ENCODE measurements at regions not wholly inside any gene's neighbourhood (a gene's known extent, or its start where the extent isn't known, plus 50 kb on each side); places are given as distances from the start of the nearest gene placed in this dataset.

DNA sequence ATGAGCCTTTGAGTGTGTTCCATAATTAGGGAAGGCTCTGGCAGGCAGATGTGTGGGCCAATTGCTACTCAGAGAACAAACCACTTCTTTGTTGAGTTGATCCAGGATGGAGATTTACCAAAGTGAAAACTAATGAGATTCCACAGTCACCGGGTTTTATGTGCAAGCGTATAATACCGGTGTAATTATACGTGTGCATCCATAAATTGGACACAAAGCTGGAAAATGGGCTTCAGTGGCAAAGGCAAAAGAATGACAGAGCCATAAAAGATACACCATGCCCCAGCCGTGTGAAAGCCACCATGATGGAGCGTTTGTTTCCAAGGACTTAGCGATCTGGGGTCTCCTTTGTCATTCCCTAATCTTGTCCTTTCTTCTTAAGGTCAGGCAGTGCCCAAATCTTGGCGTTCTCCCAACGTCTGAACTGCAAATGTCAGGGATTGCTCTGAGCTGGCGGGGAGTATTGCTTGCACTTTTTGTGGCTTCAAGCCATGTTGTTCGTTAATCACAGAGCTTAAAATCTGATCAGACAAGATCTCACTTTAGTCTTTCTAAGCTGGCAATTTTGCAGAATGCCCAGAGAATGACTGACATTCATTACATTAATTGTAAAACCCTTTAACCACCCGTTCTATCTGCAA is 70.1 kb downstream of the NPTX2 start:
- FAIRE-seq: no peak
- TF ChIP-seq CTCF (IDR thresholded peaks at IDR 0.05; ENCODE audit: insufficient read depth, low read length, severe bottlenecking): no peak
- no peak for DNase-seq (ENCODE audit: low read depth)
- H3K27me3 ChIP-seq (ENCODE audit: control insufficient read depth, insufficient read depth, low read length): no peaks in the 10 kb centered on the region
- H3K36me3 ChIP-seq (ENCODE audit: control insufficient read depth, insufficient read depth, low read length): no peaks in the 10 kb centered on the region
- H3K4me3 ChIP-seq (ENCODE audit: low read depth, low read length): no peak overlapping the region

- Histone ChIP-seq H3K27me3 (ENCODE audit: control insufficient read depth, insufficient read depth, low read length) (no peaks in the 10 kb centered on the region), H3K4me3 (ENCODE audit: low read depth, low read length) (no peak overlapping the region), H3K36me3 (ENCODE audit: control insufficient read depth, insufficient read depth, low read length) (no peaks in the 10 kb centered on the region)
- no peak for DNase-seq (ENCODE audit: low read depth)
- no peak for FAIRE-seq
- no peak for TF ChIP-seq CTCF (IDR thresholded peaks at IDR 0.05; ENCODE audit: insufficient read depth, low read length, severe bottlenecking)
Measured at GRCh38 chr7:98691619-98692018, 74.5 kb downstream of the NPTX2 start.

DNA sequence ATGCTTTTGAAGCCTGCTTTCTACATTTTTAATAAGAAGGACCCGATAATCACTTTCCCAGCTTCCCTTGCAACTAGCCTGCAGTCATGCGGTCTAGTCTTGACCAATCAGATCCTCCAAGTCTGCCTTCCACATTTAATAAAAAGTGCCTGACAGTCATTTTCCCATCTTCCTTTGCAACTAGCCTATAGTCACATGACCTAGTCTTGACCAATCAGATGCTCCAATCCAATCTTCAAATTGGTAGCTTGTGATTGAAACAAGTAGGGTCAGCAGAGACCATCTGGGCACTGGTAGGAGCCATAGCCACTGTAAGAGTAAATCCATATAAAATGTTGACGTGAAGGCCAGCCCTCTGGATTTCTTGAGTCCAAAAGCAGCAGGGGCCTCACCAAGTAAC is 80.0 kb downstream of the NPTX2 start:
- Histone ChIP-seq H3K4me3 (ENCODE audit: low read depth, low read length) (no peak overlapping the region), H3K27me3 (ENCODE audit: control insufficient read depth, insufficient read depth, low read length) (no peaks in the 10 kb centered on the region), H3K36me3 (ENCODE audit: control insufficient read depth, insufficient read depth, low read length) (no peaks in the 10 kb centered on the region)
- DNase-seq (ENCODE audit: low read depth) (no peak), FAIRE-seq (no peak)
- no peak for TF ChIP-seq CTCF (IDR thresholded peaks at IDR 0.05; ENCODE audit: insufficient read depth, low read length, severe bottlenecking)

DNA sequence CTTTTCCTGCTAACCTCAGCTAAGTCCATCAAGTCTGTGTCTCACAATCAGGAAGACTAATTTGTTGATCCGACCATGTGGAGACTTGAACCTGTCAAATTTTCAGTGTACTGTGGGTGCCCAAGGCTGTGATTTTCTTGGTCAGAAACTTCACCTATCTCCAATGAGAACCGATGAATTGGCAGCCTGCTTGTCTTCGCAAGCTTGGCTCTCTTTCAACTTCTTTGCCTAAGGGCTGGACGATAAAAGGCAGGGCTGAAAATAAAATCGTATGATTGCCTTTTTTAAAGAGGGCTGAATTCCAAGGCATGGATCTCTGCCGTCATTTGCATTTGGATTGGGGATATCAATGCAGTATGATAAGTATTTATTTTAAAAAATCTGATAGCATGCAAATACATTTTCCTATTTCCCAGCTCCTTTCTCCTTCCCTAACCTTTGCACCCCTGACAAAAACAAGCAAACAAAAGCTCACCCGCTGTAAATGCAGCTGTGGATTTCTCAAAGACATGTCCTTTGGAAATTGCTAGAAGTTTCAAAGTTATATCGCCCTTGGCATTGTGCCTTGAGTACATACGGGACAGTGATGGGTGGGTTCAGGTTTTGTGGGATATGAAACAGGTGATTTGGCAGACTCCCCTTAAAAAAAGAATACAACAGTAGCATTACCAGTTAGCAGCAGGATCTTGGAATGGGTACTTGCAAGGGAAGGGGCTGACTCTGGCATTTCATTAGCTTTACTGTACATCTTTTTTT is 80.6 kb downstream of the NPTX2 start:
- Histone ChIP-seq H3K36me3 (ENCODE audit: control insufficient read depth, insufficient read depth, low read length) (no peaks in the 10 kb centered on the region), H3K4me3 (ENCODE audit: low read depth, low read length) (no peak overlapping the region), H3K27me3 (ENCODE audit: control insufficient read depth, insufficient read depth, low read length) (no peaks in the 10 kb centered on the region)
- FAIRE-seq (no peak), DNase-seq (ENCODE audit: low read depth) (no peak)
- TF ChIP-seq CTCF (IDR thresholded peaks at IDR 0.05; ENCODE audit: insufficient read depth, low read length, severe bottlenecking): no peak

DNA sequence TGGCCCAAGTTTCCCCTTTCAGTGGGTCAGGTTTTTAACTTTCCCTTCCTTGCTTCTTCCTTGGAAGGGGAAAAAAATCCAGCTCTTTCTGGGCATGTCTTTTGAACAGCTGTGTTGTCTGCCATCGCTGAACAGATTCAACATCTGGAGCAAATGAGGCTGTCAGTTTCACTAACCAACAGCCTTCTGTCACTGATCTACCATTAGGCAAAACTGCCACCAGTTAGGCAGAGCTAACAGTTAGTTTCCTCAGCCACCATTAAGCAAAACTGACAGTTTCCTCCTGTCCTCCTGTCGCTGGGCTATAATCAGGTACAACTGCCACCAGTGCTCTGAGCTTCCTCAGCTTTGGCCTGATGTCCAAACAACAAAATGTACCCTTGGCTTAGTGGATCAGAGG is 81.9 kb downstream of the NPTX2 start:
- Histone ChIP-seq H3K36me3 (ENCODE audit: control insufficient read depth, insufficient read depth, low read length) (no peaks in the 10 kb centered on the region), H3K4me3 (ENCODE audit: low read depth, low read length) (no peak overlapping the region), H3K27me3 (ENCODE audit: control insufficient read depth, insufficient read depth, low read length) (no peaks in the 10 kb centered on the region)
- no peak for TF ChIP-seq CTCF (IDR thresholded peaks at IDR 0.05; ENCODE audit: insufficient read depth, low read length, severe bottlenecking)
- DNase-seq (ENCODE audit: low read depth): no peak
- FAIRE-seq: no peak
